H9 (cell line): ENCODE measurements at regions not wholly inside any gene's neighbourhood (a gene's known extent, or its start where the extent isn't known, plus 50 kb on each side); places are given as distances from the start of the nearest gene placed in this dataset.
A peak's percentile ranks its signal among the peaks of the same experiment; 100 is the strongest.

Source experiments
- DNase-seq: peaks from one replicate; pipeline ENCODE4 v3.0.0-alpha.2; 2017
- H2AFZ ChIP-seq: one replicate; pipeline ENCODE4 v1.6.1; 2013; ENCODE audit warnings: mild to moderate bottlenecking, low read length, control low read depth, moderate library complexity
- H2AK5ac ChIP-seq: 2 replicates; pipeline ENCODE4 v1.6.1; 2013; ENCODE audit warnings: low read length, control low read depth, mixed read lengths; ENCODE audit not compliant: insufficient read length
- H2BK120ac ChIP-seq: one replicate; pipeline ENCODE4 v1.6.1; 2013; ENCODE audit warnings: low read depth, mild to moderate bottlenecking, low read length, control low read depth, inconsistent platforms; ENCODE audit not compliant: poor library complexity, severe bottlenecking
- H2BK12ac ChIP-seq: 2 replicates; pipeline ENCODE4 v1.6.1; 2013; ENCODE audit warnings: low read length, control low read depth, mixed read lengths, low read depth; ENCODE audit not compliant: insufficient read length
- H2BK15ac ChIP-seq: 2 replicates; pipeline ENCODE4 v1.6.1; 2013; ENCODE audit warnings: low read depth, low read length, control low read depth
- H2BK20ac ChIP-seq: one replicate; pipeline ENCODE4 v1.6.1; 2013; ENCODE audit warnings: low read depth, mild to moderate bottlenecking, low read length, control low read depth, inconsistent platforms; ENCODE audit not compliant: poor library complexity, severe bottlenecking
- H2BK5ac ChIP-seq: 2 replicates; pipeline ENCODE4 v1.6.1; 2013; ENCODE audit warnings: low read length, control low read depth, mixed read lengths; ENCODE audit not compliant: insufficient read length
- H3K14ac ChIP-seq: 2 replicates; pipeline ENCODE4 v1.6.1; 2013; ENCODE audit warnings: low read length, control low read depth; ENCODE audit not compliant: insufficient read depth
- H3K18ac ChIP-seq: 2 replicates; pipeline ENCODE4 v1.6.1; 2013; ENCODE audit warnings: low read depth, mild to moderate bottlenecking, mixed read lengths, low read length, control low read depth; ENCODE audit not compliant: insufficient read length
- H3K23ac ChIP-seq: 2 replicates; pipeline ENCODE4 v1.6.1; 2013; ENCODE audit warnings: low read length, control low read depth, mixed read lengths, low read depth; ENCODE audit not compliant: insufficient read length
- H3K23me2 ChIP-seq: 2 replicates; pipeline ENCODE4 v1.6.1; 2013; ENCODE audit warnings: low read depth, mild to moderate bottlenecking, mixed read lengths, low read length, control low read depth; ENCODE audit not compliant: insufficient read length, poor library complexity, severe bottlenecking
- H3K27ac ChIP-seq: 2 replicates; pipeline ENCODE4 v1.5.1; 2013; ENCODE audit warnings: low read length, control low read depth, mixed read lengths, low read depth; ENCODE audit not compliant: insufficient read length
- H3K27me3 ChIP-seq: 2 replicates; pipeline ENCODE4 v1.6.1; 2013; ENCODE audit warnings: low read length, control low read depth, inconsistent platforms; ENCODE audit not compliant: insufficient read depth
- H3K4ac ChIP-seq: 2 replicates; pipeline ENCODE4 v1.6.1; 2013; ENCODE audit warnings: low read depth, mild to moderate bottlenecking, control low read depth, inconsistent platforms, low read length, moderate library complexity
- H3K4me1 ChIP-seq: 2 replicates; pipeline ENCODE4 v1.6.1; 2013; ENCODE audit warnings: low read length, control low read depth, inconsistent platforms; ENCODE audit not compliant: insufficient read depth
- H3K4me2 ChIP-seq: 2 replicates; pipeline ENCODE4 v1.6.1; 2013; ENCODE audit warnings: low read length, control low read depth, mixed read lengths; ENCODE audit not compliant: insufficient read length, insufficient read depth
- H3K56ac ChIP-seq: 2 replicates; pipeline ENCODE4 v1.6.1; 2013; ENCODE audit warnings: low read depth, mild to moderate bottlenecking, mixed read lengths, low read length, control low read depth; ENCODE audit not compliant: insufficient read length
- H3K79me1 ChIP-seq: 2 replicates; pipeline ENCODE4 v1.6.1; 2013; ENCODE audit warnings: low read depth, mild to moderate bottlenecking, moderate library complexity, low read length, control low read depth, inconsistent platforms; ENCODE audit not compliant: insufficient read depth, poor library complexity, severe bottlenecking
- H3K79me2 ChIP-seq: 2 replicates; pipeline ENCODE4 v1.6.1; 2013; ENCODE audit warnings: low read length, control low read depth, inconsistent platforms; ENCODE audit not compliant: insufficient read depth
- H3K9ac ChIP-seq: 2 replicates; pipeline ENCODE4 v1.6.1; 2013; ENCODE audit warnings: low read length, control low read depth, mixed read lengths; ENCODE audit not compliant: insufficient read length; ENCODE audit errors: extremely low read depth
- H3K9me3 ChIP-seq: one replicate; pipeline ENCODE4 v1.6.1; 2013; ENCODE audit warnings: low read depth, low read length, inconsistent platforms; ENCODE audit not compliant: control insufficient read depth
- H3T11ph ChIP-seq: one replicate; pipeline ENCODE4 v1.6.1; 2013; ENCODE audit warnings: mild to moderate bottlenecking, low read length, control low read depth, inconsistent platforms
- H4K20me1 ChIP-seq: one replicate; pipeline ENCODE4 v1.6.1; 2013; ENCODE audit not compliant: control insufficient read depth, insufficient read length, insufficient read depth
- H4K5ac ChIP-seq: 2 replicates; pipeline ENCODE4 v1.6.1; 2013; ENCODE audit warnings: low read depth, mild to moderate bottlenecking, mixed read lengths, low read length, control low read depth; ENCODE audit not compliant: insufficient read length
- H4K8ac ChIP-seq: replicated peaks from 2 replicates; pipeline ENCODE4 v1.6.1; 2013; ENCODE audit warnings: low read length, control low read depth, mixed read lengths, low read depth; ENCODE audit not compliant: insufficient read length
- H4K91ac ChIP-seq: 2 replicates; pipeline ENCODE4 v1.6.1; 2013; ENCODE audit warnings: low read depth, mild to moderate bottlenecking, moderate library complexity, mixed read lengths, low read length, control low read depth; ENCODE audit not compliant: insufficient read length
- H3K27ac Mint-ChIP-seq, 3 experiments: 2 replicates in 2 of 3; 3 replicates in 1 of 3; pipeline ENCODE4 v1.8.0; 2020 to 2021; ENCODE audit warnings: mixed read lengths in 3 of 3, mild to moderate bottlenecking in 1 of 3, moderate library complexity in 1 of 3
- H3K27me3 Mint-ChIP-seq: 2 replicates; pipeline ENCODE4 v1.8.0; 2021; ENCODE audit warnings: low read depth, mild to moderate bottlenecking, moderate library complexity, mixed read lengths
- H3K36me3 Mint-ChIP-seq, 3 experiments: 2 replicates in 2 of 3; 3 replicates in 1 of 3; pipeline ENCODE4 v1.8.0; 2020 to 2021; ENCODE audit warnings: low read depth in 3 of 3, mixed read lengths in 3 of 3; ENCODE audit not compliant: insufficient read depth in 1 of 3
- H3K4me1 Mint-ChIP-seq, 2 experiments: 2 replicates each; pipeline ENCODE4 v1.8.0; 2020; ENCODE audit warnings: mixed read lengths in 2 of 2
- H3K4me3 Mint-ChIP-seq, 2 experiments: 2 replicates in 1 of 2; 3 replicates in 1 of 2; pipeline ENCODE4 v1.8.0; 2020 to 2021; ENCODE audit warnings: mild to moderate bottlenecking in 2 of 2, mixed read lengths in 2 of 2, moderate library complexity in 1 of 2
- H3K9me3 Mint-ChIP-seq, 2 experiments: 2 replicates in 1 of 2; 3 replicates in 1 of 2; pipeline ENCODE4 v1.8.0; 2020; ENCODE audit warnings: mild to moderate bottlenecking in 2 of 2, mixed read lengths in 2 of 2, moderate library complexity in 1 of 2
- WGBS: extraction: QIAGEN DNeasy Blood & Tissue Kit; methylation state at CpG from one replicate; pipeline ENCODE4 v1.1.7; 2013; ENCODE audit warnings: missing lambda C conversion rate, low lambda C conversion rate, mixed read lengths; ENCODE audit not compliant: insufficient read length; ENCODE audit errors: extremely low coverage; 5-methylcytosine and 5-hydroxymethylcytosine counted together
- TF ChIP-seq, protein P1 (sequence below): fragments of 200-600 bp; sonication (generic); conservative IDR thresholded peaks from 3 replicates; pipeline ENCODE4 v1.8.0; 2021; ENCODE audit warnings: antibody characterized with exemption, mild to moderate bottlenecking

- Histone ChIP-seq H3K56ac (no peak overlapping the region), H3T11ph (no peak overlapping the region), H3K23me2 (peaks cover 3% of the 10 kb centered on the region), H4K8ac (no peak overlapping the region), H3K27me3 (0 out of 2 replicates have a peak, but pooled peaks cover 2% of the 10 kb centered on the region), H3K4me2 (no peak overlapping the region), H3K79me1 (no peaks in the 10 kb centered on the region), H4K5ac (no peak overlapping the region), H2BK15ac (no peak overlapping the region), H3K79me2 (no peaks in the 10 kb centered on the region), H2AK5ac (no peak overlapping the region), H3K9ac (no peak overlapping the region), H3K18ac (no peak overlapping the region), H2BK120ac (no peak overlapping the region), H2BK5ac (no peak overlapping the region), H3K4me1 (peaks cover 4% of the 10 kb centered on the region; the same call in 1 of the 2 replicates), H2AFZ (no peak overlapping the region), H2BK20ac (no peak overlapping the region), H3K9me3 (no peaks in the 10 kb centered on the region), H3K23ac (no peak overlapping the region), H3K14ac (0 out of 2 replicates have a peak overlapping the region, but pooled peaks have one; percentile 55), H4K91ac (no peak overlapping the region), H3K27ac (peak overlapping the region; percentile 82), H3K4ac (no peak overlapping the region), H4K20me1 (peaks cover 2% of the 10 kb centered on the region), H2BK12ac (no peak overlapping the region)
- Mint-ChIP-seq H3K27ac (peak overlapping the region in 1 of 3 experiments; percentile 4; a peak in 3 of 7 replicates), H3K36me3 (peaks cover 0 to 26% (median 14%) of the 10 kb centered on the region in 3 experiments; a peak in 4 of 7 replicates), H3K9me3 (no peaks in the 10 kb centered on the region), H3K4me1 (peaks cover 34 to 65% of the 10 kb centered on the region in 2 experiments), H3K4me3 (no peak overlapping the region), H3K27me3 (peaks cover 13% of the 10 kb centered on the region)
- no CpG with 5 or more reads among the region's 2 CpGs for WGBS
- DNase-seq: no peak
- TF ChIP-seq, protein P1, sequence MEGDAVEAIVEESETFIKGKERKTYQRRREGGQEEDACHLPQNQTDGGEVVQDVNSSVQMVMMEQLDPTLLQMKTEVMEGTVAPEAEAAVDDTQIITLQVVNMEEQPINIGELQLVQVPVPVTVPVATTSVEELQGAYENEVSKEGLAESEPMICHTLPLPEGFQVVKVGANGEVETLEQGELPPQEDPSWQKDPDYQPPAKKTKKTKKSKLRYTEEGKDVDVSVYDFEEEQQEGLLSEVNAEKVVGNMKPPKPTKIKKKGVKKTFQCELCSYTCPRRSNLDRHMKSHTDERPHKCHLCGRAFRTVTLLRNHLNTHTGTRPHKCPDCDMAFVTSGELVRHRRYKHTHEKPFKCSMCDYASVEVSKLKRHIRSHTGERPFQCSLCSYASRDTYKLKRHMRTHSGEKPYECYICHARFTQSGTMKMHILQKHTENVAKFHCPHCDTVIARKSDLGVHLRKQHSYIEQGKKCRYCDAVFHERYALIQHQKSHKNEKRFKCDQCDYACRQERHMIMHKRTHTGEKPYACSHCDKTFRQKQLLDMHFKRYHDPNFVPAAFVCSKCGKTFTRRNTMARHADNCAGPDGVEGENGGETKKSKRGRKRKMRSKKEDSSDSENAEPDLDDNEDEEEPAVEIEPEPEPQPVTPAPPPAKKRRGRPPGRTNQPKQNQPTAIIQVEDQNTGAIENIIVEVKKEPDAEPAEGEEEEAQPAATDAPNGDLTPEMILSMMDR: no peak
Observed at GRCh38 chr16:65224471-65224870, 102.6 kb upstream of the CDH11 start.
